HepG2 (cell line): ENCODE measurements at regions not wholly inside any gene's neighbourhood (a gene's known extent, or its start where the extent isn't known, plus 50 kb on each side); places are given as distances from the start of the nearest gene placed in this dataset.

ENCODE experiments used
- ATAC-seq: fragments of 200-7000 bp; cut with Tn5 transposase; 3 replicates; pipeline ENCODE4 v1.9.1; 2020; ENCODE audit warnings: mild to moderate bottlenecking, moderate library complexity
- BruUV-seq: library from RNA; stranded (reverse); fragments of 400-500 nt; replicated peaks from 2 replicates; lab custom pipeline; 2021; lab: Mats Ljungman, UMichigan
- CTCF ChIA-PET: fragments of 300-600 bp; formaldehyde crosslinking; extraction: SDS; loops from one replicate; lab custom pipeline; 2021; ENCODE audit warnings: low total read pairs, inconsistent platforms, low intra/inter-chr PET ratio; lab: Yijun Ruan, JAX
- POLR2A ChIA-PET: fragments of 350-600 bp; sonication (Branson Sonifier 250); formaldehyde crosslinking; loops from one replicate; lab custom pipeline; 2020; ENCODE audit warnings: antibody characterized with exemption, inconsistent platforms; lab: Yijun Ruan, JAX
- DNase-seq: peaks from one replicate; pipeline ENCODE4 v3.0.0-alpha.2; 2015; ENCODE audit warnings: low spot score
- FAIRE-seq: peaks from 3 replicates; lab custom pipeline; 2011; peaks lifted over from hg19 to GRCh38; lab: Jason Lieb, UNC
- H2AFZ ChIP-seq: one replicate; pipeline ENCODE4 v1.6.1; 2011; ENCODE audit warnings: low read length, inconsistent platforms
- H3K27ac ChIP-seq: fragments of 300-600 bp; 3 replicates; pipeline ENCODE4 v1.8.0; 2011; ENCODE audit warnings: mixed run types, mild to moderate bottlenecking, mixed read lengths, low read length, inconsistent platforms; ENCODE audit not compliant: insufficient read depth; ENCODE audit errors: extremely low read length
- H3K27me3 ChIP-seq, 2 experiments: fragments of 200-600 bp in 1 of 2; 2 replicates in 1 of 2; 3 replicates in 1 of 2; pipeline versions ENCODE4 v1.6.0 to v1.8.0; 2011; ENCODE audit warnings: low read length in 2 of 2, mild to moderate bottlenecking in 2 of 2, moderate library complexity in 2 of 2, inconsistent platforms in 1 of 2; ENCODE audit not compliant: insufficient read depth in 2 of 2, control insufficient read depth in 1 of 2
- H3K36me3 ChIP-seq, 2 experiments: fragments of 200-600 bp in 1 of 2; replicated peaks in 1 of 2; 2 replicates in 1 of 2; 3 replicates in 1 of 2; pipeline versions ENCODE4 v1.5.1 to v1.8.0; 2011; ENCODE audit warnings: low read length in 2 of 2, inconsistent platforms in 1 of 2; ENCODE audit not compliant: insufficient read depth in 2 of 2, control insufficient read depth in 1 of 2
- H3K4me1 ChIP-seq: 2 replicates; pipeline ENCODE4 v1.5.1; 2012; ENCODE audit warnings: low read length, inconsistent platforms; ENCODE audit not compliant: insufficient read depth
- H3K4me2 ChIP-seq: 2 replicates; pipeline ENCODE4 v1.6.0; 2011; ENCODE audit warnings: low read depth, low read length, inconsistent platforms
- H3K4me3 ChIP-seq, 3 experiments: fragments of 200-600 bp in 1 of 3; sonication (generic), shearing (Covaris generic) in 1 of 3; replicated peaks in 1 of 3; 2 replicates each; pipeline ENCODE4 v1.5.1; 2011 to 2016; ENCODE audit warnings: low read length in 3 of 3, inconsistent platforms in 2 of 3, low read depth in 2 of 3, mild to moderate bottlenecking in 2 of 3, control low read depth in 1 of 3, mixed read lengths in 1 of 3; ENCODE audit not compliant: insufficient read depth in 1 of 3
- H3K79me2 ChIP-seq: one replicate; pipeline ENCODE4 v1.6.1; 2011; ENCODE audit warnings: low read length, inconsistent platforms; ENCODE audit not compliant: insufficient read depth
- H3K9ac ChIP-seq: 2 replicates; pipeline ENCODE4 v1.6.0; 2011; ENCODE audit warnings: mild to moderate bottlenecking, low read depth, low read length, inconsistent platforms; ENCODE audit not compliant: insufficient read depth
- H3K9me3 ChIP-seq: 2 replicates; pipeline ENCODE4 v1.5.1; 2012; ENCODE audit warnings: mild to moderate bottlenecking, low read length
- H4K20me1 ChIP-seq: 2 replicates; pipeline ENCODE4 v1.6.0; 2011; ENCODE audit warnings: inconsistent platforms, mild to moderate bottlenecking, low read length, moderate library complexity; ENCODE audit not compliant: insufficient read depth
- AKNA ChIP-seq: sonication (generic); formaldehyde crosslinking; IDR thresholded peaks from 2 replicates; pipeline ENCODE4 v1.4.0; 2020; ENCODE audit warnings: missing genetic modification reagents, borderline replicate concordance
- CEBPB ChIP-seq: IDR thresholded peaks from 2 replicates; pipeline ENCODE4 v1.6.1; 2011; ENCODE audit warnings: low read depth, low read length, improper control_type of control experiment, borderline replicate concordance
- FUBP1 ChIP-seq: sonication (generic); formaldehyde crosslinking; IDR thresholded peaks from 2 replicates; pipeline ENCODE4 v1.5.1; 2020; ENCODE audit warnings: missing genetic modification reagents, mild to moderate bottlenecking, borderline replicate concordance
- MXI1 ChIP-seq: IDR thresholded peaks from 3 replicates; pipeline ENCODE4 v1.6.1; 2012; ENCODE audit warnings: low read depth, low read length, inconsistent platforms, borderline replicate concordance
- STAG1 ChIP-seq: sonication (generic); formaldehyde crosslinking; IDR thresholded peaks from 2 replicates; pipeline ENCODE4 v1.4.0; 2020; ENCODE audit warnings: missing genetic modification reagents
- ZEB1 ChIP-seq: IDR thresholded peaks from 2 replicates; pipeline ENCODE4 v1.6.1; 2012; ENCODE audit warnings: mild to moderate bottlenecking, low read depth, inconsistent platforms; ENCODE audit not compliant: insufficient replicate concordance
- ZFP62 ChIP-seq: sonication (generic); formaldehyde crosslinking; IDR thresholded peaks from 2 replicates; pipeline ENCODE4 v1.4.0; 2020; ENCODE audit warnings: missing genetic modification reagents
- ZNF260 ChIP-seq: sonication (generic); formaldehyde crosslinking; IDR thresholded peaks from 2 replicates; pipeline ENCODE4 v1.4.0; 2020; ENCODE audit warnings: missing genetic modification reagents, low read depth, mild to moderate bottlenecking, borderline replicate concordance
- ZNF44 ChIP-seq: sonication (generic); formaldehyde crosslinking; IDR thresholded peaks from 2 replicates; pipeline ENCODE4 v1.5.1; 2020; ENCODE audit warnings: mild to moderate bottlenecking, missing genetic modification reagents
- ZNF766 ChIP-seq: sonication (generic); formaldehyde crosslinking; IDR thresholded peaks from 2 replicates; pipeline ENCODE4 v1.5.0; 2020; ENCODE audit warnings: missing genetic modification reagents, borderline replicate concordance
- WGBS: methylation state at CpG from one replicate; pipeline ENCODE4 v1.1.6; 2017; ENCODE audit warnings: low lambda C conversion rate; 5-methylcytosine and 5-hydroxymethylcytosine counted together
- in situ Hi-C: cut with HindIII; loops from 2 replicates; pipeline ENCODE4 v1.10.0; 2017; ENCODE audit warnings: low pct_unique_long_range_greater_than_20kb; ENCODE audit not compliant: extremely low pct_ligation_motif_present
- intact Hi-C: fragments of 100-400 bp; cut with micrococcal nuclease; formaldehyde crosslinking; loops from one replicate; pipeline ENCODE4 v1.10.0; 2022; ENCODE audit not compliant: unreplicated experiment

- CTCF ChIA-PET, result no interaction called here
- FAIRE-seq, result no peak
- POLR2A ChIA-PET, result no interaction called here
- WGBS, result 32% methylated on average over 3 of the region's 3 CpGs
- DNase-seq, result no peak
- H3K27me3 ChIP-seq, result no peaks in the 10 kb centered on the region
- BruUV-seq, result no TSS peak
- intact Hi-C loops (no loop called here), in situ Hi-C loops (no loop called here)
- no peaks in the 10 kb centered on the region for H3K36me3 ChIP-seq
- no peaks in the 10 kb centered on the region for H3K79me2 ChIP-seq
- no peak for ATAC-seq
- no peak overlapping the region for H2AFZ ChIP-seq
- H3K9ac ChIP-seq, result no peak overlapping the region
- H3K27ac ChIP-seq, result no peak overlapping the region
- H3K9me3 ChIP-seq, result no peaks in the 10 kb centered on the region
- H4K20me1 ChIP-seq, result no peaks in the 10 kb centered on the region
- no peak for TF ChIP-seq ZEB1
- TF ChIP-seq ZNF766 (CRISPR knock-in tag), result no peak
- TF ChIP-seq CEBPB, result peak; percentile 55; the same call in 1 of the 2 replicates
- H3K4me3 ChIP-seq, result no peak overlapping the region
- no peak overlapping the region for H3K4me2 ChIP-seq
- no peaks in the 10 kb centered on the region for H3K4me1 ChIP-seq
These were observed 130.2 kb upstream of the TP63 start for GRCh38 chr3:189500798-189501495.

- Histone ChIP-seq H4K20me1 (no peaks in the 10 kb centered on the region), H3K4me2 (no peak overlapping the region), H3K9ac (no peak overlapping the region), H3K4me1 (no peaks in the 10 kb centered on the region), H3K4me3 (no peak overlapping the region), H2AFZ (no peak overlapping the region), H3K27ac (no peak overlapping the region), H3K36me3 (no peaks in the 10 kb centered on the region), H3K27me3 (no peaks in the 10 kb centered on the region), H3K79me2 (no peaks in the 10 kb centered on the region), H3K9me3 (no peaks in the 10 kb centered on the region)
- ChIA-PET CTCF (no interaction called here), POLR2A (no interaction called here)
- DNase-seq (no peak), FAIRE-seq (no peak), ATAC-seq (no peak)
- BruUV-seq, result no TSS peak
- intact Hi-C loops, result no loop called here
- 5% methylated on average over 4 of the region's 4 CpGs for WGBS
- in situ Hi-C loops, result no loop called here
- TF ChIP-seq STAG1 (CRISPR knock-in tag), result no peak
- TF ChIP-seq FUBP1 (CRISPR knock-in tag), result no peak
- no peak for TF ChIP-seq ZNF44
- TF ChIP-seq AKNA (CRISPR knock-in tag), result no peak
- TF ChIP-seq ZNF260, result no peak
- no peak for TF ChIP-seq ZFP62
- TF ChIP-seq MXI1, result no peak
These were observed 128.9 kb upstream of the TP63 start for GRCh38 chr3:189502256-189502655.
